Fibroblast of peridontal ligament (primary cell): ENCODE measurements at regions not wholly inside any gene's neighbourhood (a gene's known extent, or its start where the extent isn't known, plus 50 kb on each side); places are given as distances from the start of the nearest gene placed in this dataset.
A peak's percentile ranks its signal among the peaks of the same experiment; 100 is the strongest.

Experiments
- DNase-seq: peaks from one replicate; pipeline ENCODE4 v3.0.0-alpha.2; 2010; ENCODE audit errors: extremely low read depth

GRCh38 chr5:114250536-114250935, 111.3 kb upstream of the KCNN2 start:
- DNase-seq = no peak

GRCh38 chr5:114252226-114252625, 109.6 kb upstream of the KCNN2 start:
- no peak for DNase-seq

- no peak for DNase-seq
Observed at GRCh38 chr5:114255260-114255659, 106.6 kb upstream of the KCNN2 start.

- DNase-seq = no peak
Observed at GRCh38 chr5:114261989-114262388, 99.9 kb upstream of the KCNN2 start.

- no peak for DNase-seq
Observed at GRCh38 chr5:114265432-114266060, 96.3 kb upstream of the KCNN2 start.

GRCh38 chr5:114266374-114266773, 95.5 kb upstream of the KCNN2 start:
- no peak for DNase-seq

- DNase-seq = peak; percentile 73
Observed at GRCh38 chr5:114296191-114296590, 65.7 kb upstream of the KCNN2 start.

- no peak for DNase-seq
Observed at GRCh38 chr5:114297915-114298314, 64.0 kb upstream of the KCNN2 start.

GRCh38 chr5:114305402-114306207, 56.3 kb upstream of the KCNN2 start:
- peak; percentile 73 for DNase-seq

- no peak for DNase-seq
Observed at GRCh38 chr5:114308017-114308416, 53.9 kb upstream of the KCNN2 start.

- no peak for DNase-seq
Observed at GRCh38 chr5:114308508-114308907, 53.4 kb upstream of the KCNN2 start.

- DNase-seq = no peak
Observed at GRCh38 chr5:114310666-114311065, 51.2 kb upstream of the KCNN2 start.

- DNase-seq = no peak
Observed at GRCh38 chr5:114311281-114311680, 50.6 kb upstream of the KCNN2 start.

GRCh38 chr5:114311968-114312367, 49.9 kb upstream of the KCNN2 start:
- no peak for DNase-seq
